Activated CD8-positive, alpha-beta T cell treated with anti-CD3 and anti-CD28 coated beads, Interleukin-2, amount 10 ng/mL, durations not matched to agents 7 days and 5 days (primary cell): ENCODE measurements at regions not wholly inside any gene's neighbourhood (a gene's known extent, or its start where the extent isn't known, plus 50 kb on each side); places are given as distances from the start of the nearest gene placed in this dataset.
"Not testable (repeated sequence)": the region's sequence is repeated elsewhere in the genome, so short reads cannot be mapped to it uniquely, and the experiment has no call there.

ENCODE experiments used
- ATAC-seq: fragments of 150-1000 bp; cut with Tn5 transposase; one replicate; pipeline ENCODE4 v1.10.0; 2021; ENCODE audit warnings: moderate library complexity
- CTCF ChIA-PET: fragments of 350-600 bp; sonication (Branson Sonifier 250); formaldehyde crosslinking; loops from one replicate; lab custom pipeline; 2021; ENCODE audit warnings: antibody characterized with exemption; lab: Charles Lee
- POLR2A ChIA-PET: fragments of 350-600 bp; sonication (Branson Sonifier 250); formaldehyde crosslinking; loops from one replicate; lab custom pipeline; 2021; ENCODE audit warnings: antibody characterized with exemption; lab: Charles Lee
- DNase-seq: peaks from one replicate; pipeline ENCODE4 v3.0.0-alpha.2; 2020
- H3K27ac Mint-ChIP-seq: one replicate; pipeline ENCODE4 v1.8.0; 2021; ENCODE audit warnings: mild to moderate bottlenecking, mixed read lengths
- H3K27me3 Mint-ChIP-seq: one replicate; pipeline ENCODE4 v1.8.0; 2021; ENCODE audit warnings: low read depth, mixed read lengths
- H3K36me3 Mint-ChIP-seq: one replicate; pipeline ENCODE4 v1.8.0; 2021; ENCODE audit warnings: low read depth, mixed read lengths
- H3K4me1 Mint-ChIP-seq: one replicate; pipeline ENCODE4 v1.8.0; 2021; ENCODE audit warnings: low read depth, mixed read lengths
- H3K4me3 Mint-ChIP-seq: one replicate; pipeline ENCODE4 v1.8.0; 2021; ENCODE audit warnings: mild to moderate bottlenecking, mixed read lengths
- H3K9me3 Mint-ChIP-seq: one replicate; pipeline ENCODE4 v1.8.0; 2022; ENCODE audit warnings: mixed read lengths; ENCODE audit not compliant: insufficient read depth

GRCh38 chr2:142300517-142300916 lies 169.7 kb upstream of the LRP1B start:
- DNase-seq: no peak
- ATAC-seq: no peak
- no peaks in the 10 kb centered on the region for H3K36me3 Mint-ChIP-seq
- CTCF ChIA-PET: no interaction called here
- no peak overlapping the region for H3K27ac Mint-ChIP-seq
- no peaks in the 10 kb centered on the region for H3K4me1 Mint-ChIP-seq
- no peaks in the 10 kb centered on the region for H3K27me3 Mint-ChIP-seq
- no peak overlapping the region for H3K4me3 Mint-ChIP-seq
- POLR2A ChIA-PET: no interaction called here
- peaks cover 6% of the 10 kb centered on the region for H3K9me3 Mint-ChIP-seq

DNA sequence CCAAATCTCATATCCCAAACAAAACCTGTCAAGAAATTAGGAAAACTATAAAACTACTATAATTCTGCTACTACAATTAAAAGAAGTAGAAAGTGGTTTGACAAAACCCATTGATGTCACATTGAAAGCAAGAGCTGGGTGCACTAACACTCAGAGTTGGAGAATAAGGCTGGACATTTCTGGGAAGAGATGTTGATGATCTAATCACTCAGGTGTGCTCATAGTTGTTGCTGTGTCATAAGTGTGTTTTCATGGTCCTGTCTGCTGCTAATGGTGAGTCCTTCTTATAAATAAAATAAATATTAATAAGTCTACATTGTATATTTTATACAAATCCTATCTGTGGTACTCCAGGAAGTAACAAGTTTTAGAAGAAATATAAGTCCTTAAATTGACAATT lies 168.2 kb upstream of the LRP1B start:
- POLR2A ChIA-PET: no interaction called here
- Mint-ChIP-seq H3K9me3 (peaks cover 4% of the 10 kb centered on the region), H3K27me3 (no peaks in the 10 kb centered on the region), H3K27ac (no peak overlapping the region), H3K36me3 (no peaks in the 10 kb centered on the region), H3K4me3 (no peak overlapping the region), H3K4me1 (no peaks in the 10 kb centered on the region)
- CTCF ChIA-PET: no interaction called here
- no peak for ATAC-seq
- DNase-seq: no peak

GRCh38 chr2:142294225-142294624 lies 163.4 kb upstream of the LRP1B start:
- POLR2A ChIA-PET: no interaction called here
- ATAC-seq: no peak
- H3K27ac Mint-ChIP-seq: no peak overlapping the region
- CTCF ChIA-PET: no interaction called here
- no peaks in the 10 kb centered on the region for H3K36me3 Mint-ChIP-seq
- no peaks in the 10 kb centered on the region for H3K27me3 Mint-ChIP-seq
- H3K4me1 Mint-ChIP-seq: no peaks in the 10 kb centered on the region
- H3K9me3 Mint-ChIP-seq: no peaks in the 10 kb centered on the region
- no peak for DNase-seq
- H3K4me3 Mint-ChIP-seq: no peak overlapping the region

DNA sequence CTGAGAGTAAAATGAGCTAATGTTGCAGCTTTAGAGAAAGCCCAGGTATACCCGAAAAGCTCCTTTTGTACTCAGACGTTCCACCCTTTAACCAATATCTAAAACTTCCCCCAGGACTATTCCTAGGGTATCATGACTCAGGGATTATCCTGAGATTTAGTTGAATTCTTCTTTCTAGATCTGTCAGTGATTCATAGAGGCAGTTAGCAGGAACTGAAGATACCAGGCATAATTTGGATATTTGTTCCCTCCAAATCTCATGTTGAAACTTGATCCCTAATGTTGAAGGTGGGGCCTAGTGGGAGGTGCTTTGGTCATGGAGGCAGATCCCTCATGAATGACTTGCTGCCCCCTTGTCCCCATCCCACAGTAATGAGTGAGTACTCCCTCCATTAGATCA lies 161.2 kb upstream of the LRP1B start:
- no peaks in the 10 kb centered on the region for H3K4me1 Mint-ChIP-seq
- ChIA-PET POLR2A (no interaction called here), CTCF (no interaction called here)

GRCh38 chr2:142290931-142291330 lies 160.1 kb upstream of the LRP1B start:
- ATAC-seq: no peak
- Mint-ChIP-seq H3K4me3 (no peak overlapping the region), H3K27me3 (no peaks in the 10 kb centered on the region), H3K27ac (no peak overlapping the region), H3K4me1 (no peaks in the 10 kb centered on the region), H3K36me3 (no peaks in the 10 kb centered on the region), H3K9me3 (no peaks in the 10 kb centered on the region)
- DNase-seq: no peak
- POLR2A ChIA-PET: no interaction called here
- CTCF ChIA-PET: no interaction called here

More for the DNA sequence above, 161.2 kb upstream of the LRP1B start:
- Mint-ChIP-seq H3K9me3 (no peaks in the 10 kb centered on the region), H3K27ac (no peak overlapping the region), H3K4me3 (no peak overlapping the region), H3K36me3 (no peaks in the 10 kb centered on the region), H3K27me3 (no peaks in the 10 kb centered on the region)
- DNase-seq (no peak), ATAC-seq (no peak)

DNA sequence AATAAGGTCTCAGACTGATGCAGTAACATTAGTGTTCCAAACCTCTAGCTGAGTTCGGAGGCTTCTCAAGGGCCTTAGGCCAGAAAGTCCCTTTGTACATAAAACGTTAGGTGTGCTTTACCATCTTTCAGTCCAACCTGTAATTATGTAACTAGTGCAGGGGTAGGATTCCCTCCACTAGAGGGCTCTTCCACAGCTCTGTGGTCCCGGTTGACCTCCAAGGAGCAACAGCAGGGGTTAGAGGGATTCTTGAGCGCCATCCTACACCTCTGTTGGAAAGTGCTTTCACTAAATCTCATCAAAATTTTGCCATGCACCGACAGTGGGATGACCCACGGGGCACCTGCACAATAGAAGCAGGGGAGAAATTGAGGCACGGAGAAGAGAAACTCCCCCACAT lies 155.8 kb upstream of the LRP1B start:
- DNase-seq (no peak), ATAC-seq (no peak)
- Mint-ChIP-seq H3K27me3 (no peaks in the 10 kb centered on the region), H3K4me3 (no peak overlapping the region), H3K9me3 (no peaks in the 10 kb centered on the region), H3K27ac (no peak overlapping the region), H3K4me1 (no peaks in the 10 kb centered on the region), H3K36me3 (no peaks in the 10 kb centered on the region)
- ChIA-PET CTCF (no interaction called here), POLR2A (no interaction called here)

DNA sequence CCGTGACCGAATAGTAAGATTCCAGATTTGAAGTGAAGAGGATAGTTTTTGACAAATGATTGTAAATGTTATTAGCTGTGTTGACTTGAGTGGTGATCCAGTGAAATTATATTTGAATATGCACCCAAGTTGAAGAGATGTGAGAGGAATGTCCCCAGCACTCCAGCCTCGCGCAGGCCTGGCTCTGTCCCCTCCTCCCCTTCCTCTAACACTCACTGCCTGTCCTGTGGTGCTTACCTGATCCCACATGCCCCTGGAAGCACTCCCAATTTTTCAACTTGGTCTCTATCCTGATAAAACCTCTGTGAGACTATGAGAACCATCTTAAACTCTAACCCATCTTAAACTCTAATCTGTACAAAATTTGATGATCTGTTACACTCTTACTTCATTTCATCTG lies 154.7 kb upstream of the LRP1B start:
- DNase-seq (no peak), ATAC-seq (no peak)
- Mint-ChIP-seq H3K4me3 (no peak overlapping the region), H3K27me3 (no peaks in the 10 kb centered on the region), H3K36me3 (no peaks in the 10 kb centered on the region), H3K27ac (no peak overlapping the region), H3K4me1 (no peaks in the 10 kb centered on the region), H3K9me3 (no peaks in the 10 kb centered on the region)
- ChIA-PET CTCF (no interaction called here), POLR2A (no interaction called here)

DNA sequence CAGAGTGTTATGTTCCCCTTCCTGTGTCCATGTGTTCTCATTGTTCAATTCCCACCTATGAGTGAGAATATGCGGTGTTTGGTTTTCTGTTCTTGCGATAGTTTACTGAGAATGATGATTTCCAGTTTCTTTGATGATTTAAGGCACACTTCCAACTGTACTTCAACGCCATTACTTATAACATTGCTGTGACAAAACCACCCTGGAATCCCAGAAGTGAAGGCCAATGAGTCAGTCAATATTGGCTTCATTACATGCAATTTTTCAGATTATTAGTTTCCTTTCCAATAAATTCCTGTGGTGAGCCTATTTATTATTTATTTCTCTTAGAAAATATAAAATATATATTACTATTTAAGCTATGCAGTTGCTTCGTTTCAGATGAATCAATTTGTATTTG lies 153.5 kb upstream of the LRP1B start:
- POLR2A ChIA-PET, H3K9me3 Mint-ChIP-seq, H3K4me3 Mint-ChIP-seq, CTCF ChIA-PET, H3K27ac Mint-ChIP-seq, DNase-seq, H3K27me3 Mint-ChIP-seq, H3K36me3 Mint-ChIP-seq, ATAC-seq, H3K4me1 Mint-ChIP-seq: not testable (repeated sequence)

DNA sequence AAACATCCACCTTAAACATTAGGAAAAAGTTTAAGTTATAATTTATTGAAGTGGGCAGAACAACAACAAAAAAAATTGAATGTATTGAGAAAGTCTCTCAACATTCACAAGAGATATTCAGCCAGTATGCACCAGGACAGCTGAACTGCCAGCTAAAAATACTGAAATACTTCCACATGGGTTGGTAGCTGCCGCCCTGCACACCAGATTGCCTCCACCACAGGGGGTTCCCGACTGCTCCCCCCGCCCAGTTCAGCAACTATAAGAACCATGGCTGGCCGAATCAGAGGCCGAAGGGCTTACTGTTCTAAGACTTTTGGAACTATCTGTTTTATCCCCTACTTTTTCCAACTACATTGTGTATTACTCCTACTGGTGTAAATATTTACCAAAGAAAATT lies 150.0 kb upstream of the LRP1B start:
- Mint-ChIP-seq H3K27ac (no peak overlapping the region), H3K9me3 (no peaks in the 10 kb centered on the region), H3K27me3 (no peaks in the 10 kb centered on the region), H3K4me1 (no peaks in the 10 kb centered on the region), H3K36me3 (no peaks in the 10 kb centered on the region), H3K4me3 (no peak overlapping the region)
- DNase-seq: no peak
- ChIA-PET CTCF (no interaction called here), POLR2A (no interaction called here)
- ATAC-seq: no peak

GRCh38 chr2:142270990-142271389 lies 140.2 kb upstream of the LRP1B start:
- POLR2A ChIA-PET: no interaction called here
- CTCF ChIA-PET: no interaction called here
- Mint-ChIP-seq H3K36me3 (no peaks in the 10 kb centered on the region), H3K4me1 (no peaks in the 10 kb centered on the region), H3K27ac (no peak overlapping the region), H3K9me3 (no peaks in the 10 kb centered on the region), H3K4me3 (no peak overlapping the region), H3K27me3 (no peaks in the 10 kb centered on the region)
- no peak for ATAC-seq
- DNase-seq: no peak

DNA sequence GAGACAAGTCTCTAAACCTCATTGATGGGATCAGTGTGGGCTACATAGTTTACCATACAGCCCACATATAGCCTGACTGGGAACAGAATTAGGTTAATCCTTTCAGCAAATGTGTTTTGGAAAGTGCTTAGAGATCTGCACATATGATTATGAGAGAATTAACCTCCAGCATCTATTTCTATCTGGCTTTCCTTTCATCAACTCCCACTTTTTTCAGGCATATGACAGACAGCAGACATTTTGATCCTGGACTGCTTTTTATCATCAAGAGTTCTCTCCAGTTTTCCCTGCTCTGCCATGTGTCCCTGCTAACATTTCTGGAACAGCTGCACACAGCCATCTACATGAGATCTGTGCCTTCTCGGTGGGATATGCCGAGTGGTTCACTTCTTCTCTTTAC lies 139.5 kb upstream of the LRP1B start:
- CTCF ChIA-PET: no interaction called here
- H3K9me3 Mint-ChIP-seq: no peaks in the 10 kb centered on the region
- DNase-seq: no peak

GRCh38 chr2:142259356-142259755 lies 128.5 kb upstream of the LRP1B start:
- CTCF ChIA-PET: no interaction called here
- Mint-ChIP-seq H3K9me3 (peaks cover 4% of the 10 kb centered on the region), H3K27ac (no peak overlapping the region), H3K4me1 (no peaks in the 10 kb centered on the region), H3K27me3 (no peaks in the 10 kb centered on the region), H3K4me3 (no peak overlapping the region), H3K36me3 (no peaks in the 10 kb centered on the region)
- POLR2A ChIA-PET: no interaction called here
- ATAC-seq (no peak), DNase-seq (no peak)

More for the DNA sequence above, 139.5 kb upstream of the LRP1B start:
- Mint-ChIP-seq H3K36me3 (no peaks in the 10 kb centered on the region), H3K4me3 (no peak overlapping the region), H3K27me3 (no peaks in the 10 kb centered on the region), H3K27ac (no peak overlapping the region), H3K4me1 (no peaks in the 10 kb centered on the region)
- POLR2A ChIA-PET: no interaction called here
- ATAC-seq: no peak

DNA sequence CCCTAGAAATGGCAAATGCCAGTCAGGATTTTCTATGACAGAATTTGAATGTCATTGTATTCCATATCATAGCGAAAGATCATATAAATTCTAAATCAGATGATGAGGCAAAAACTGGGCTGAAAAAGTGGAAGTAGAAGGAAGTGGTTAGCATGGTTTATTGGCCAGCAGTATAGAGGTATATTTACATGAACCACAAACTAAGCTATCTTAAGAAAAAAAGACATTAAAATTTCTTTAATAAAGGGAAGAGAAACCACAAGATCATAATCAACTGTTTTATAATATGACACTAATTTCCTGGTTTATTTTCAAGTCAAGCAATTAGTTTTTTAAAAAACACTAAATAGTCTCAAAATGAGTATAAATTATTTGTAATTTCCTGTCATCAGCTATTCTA lies 123.2 kb upstream of the LRP1B start:
- Mint-ChIP-seq H3K4me1 (no peaks in the 10 kb centered on the region), H3K9me3 (no peaks in the 10 kb centered on the region), H3K27ac (no peak overlapping the region), H3K27me3 (no peaks in the 10 kb centered on the region), H3K36me3 (no peaks in the 10 kb centered on the region), H3K4me3 (no peak overlapping the region)
- CTCF ChIA-PET: no interaction called here
- no peak for DNase-seq
- POLR2A ChIA-PET: no interaction called here
- no peak for ATAC-seq
